ENCODE measurements at regions not wholly inside any gene's neighbourhood (a gene's known extent, or its start where the extent isn't known, plus 50 kb on each side); places are given as distances from the start of the nearest gene placed in this dataset.

DNA sequence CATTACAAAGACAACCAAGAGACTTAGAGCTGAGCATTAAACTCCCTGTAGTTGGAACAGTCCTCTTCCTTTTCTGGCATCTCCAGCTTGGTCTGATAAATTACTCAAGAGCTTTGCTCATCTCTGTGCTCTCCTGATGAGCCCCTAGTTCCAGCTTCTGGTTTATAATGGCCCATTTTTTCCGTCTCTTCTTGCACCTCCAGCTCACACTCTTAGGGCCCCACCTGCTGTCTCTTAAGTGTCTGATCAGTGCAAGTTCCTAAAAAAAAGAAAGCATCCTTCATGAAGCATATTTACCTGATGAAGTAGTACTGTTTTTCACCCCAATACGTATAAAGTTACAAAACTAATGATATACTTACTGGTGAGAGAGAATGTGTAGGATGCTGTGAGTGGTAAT, 822.9 kb downstream of the RNF144A start:
- Histone ChIP-seq H3K4me1 (ENCODE audit: control insufficient read depth in 2 of 2, insufficient read depth in 1 of 2, low read depth in 1 of 2, low read length in 2 of 2) (no peaks in the 10 kb centered on the region), H3K14ac (ENCODE audit: low read length) (no peak overlapping the region), H2BK15ac (ENCODE audit: low read length) (no peak overlapping the region), H3K79me1 (ENCODE audit: low read depth, low read length) (no peaks in the 10 kb centered on the region), H3K36me3 (replicated peaks in 1 of 2; ENCODE audit: control insufficient read depth in 2 of 2, insufficient read depth in 2 of 2, low read length in 2 of 2) (no peaks in the 10 kb centered on the region), H4K91ac (ENCODE audit: low read depth, low read length, poor library complexity) (no peak overlapping the region), H2BK120ac (ENCODE audit: low read depth, low read length) (no peak overlapping the region), H3K27me3 (ENCODE audit: control insufficient read depth in 3 of 3, insufficient read depth in 3 of 3, low read depth in 1 of 3, low read length in 3 of 3) (no peaks in the 10 kb centered on the region), H3K27ac (replicated peaks; ENCODE audit: low read length) (no peak overlapping the region), H3K9ac (ENCODE audit: low read depth, low read length, poor library complexity) (no peak overlapping the region), H2BK12ac (ENCODE audit: low read length) (no peak overlapping the region), H2BK5ac (ENCODE audit: low read length) (no peak overlapping the region), H3K4ac (ENCODE audit: low read length) (no peak overlapping the region), H3K4me2 (ENCODE audit: insufficient read depth, low read length, poor library complexity, severe bottlenecking) (no peak overlapping the region), H3K4me3 (ENCODE audit: low read length in 2 of 2) (no peak overlapping the region), H4K8ac (ENCODE audit: low read depth, low read length) (no peak overlapping the region), H2AK5ac (ENCODE audit: low read depth, low read length) (no peak overlapping the region), H3K9me3 (replicated peaks in 1 of 2; ENCODE audit: control insufficient read depth in 2 of 2, insufficient read depth in 1 of 2, low read depth in 1 of 2, low read length in 2 of 2) (peaks cover 0 to 5% of the 10 kb centered on the region in 2 donors), H2AFZ (ENCODE audit: low read length) (no peak overlapping the region), H3K23ac (ENCODE audit: low read depth, low read length, poor library complexity) (no peak overlapping the region), H3K18ac (ENCODE audit: low read length) (no peak overlapping the region)
- no CpG with 5 or more reads among the region's 2 CpGs for WGBS, 2 donors (ENCODE audit: extremely low coverage in 2 of 2, insufficient read length in 2 of 2, insufficient replicate concordance in 1 of 2)
- DNase-seq (ENCODE audit: low spot score) = no peak

GRCh38 chr2:7742301-7742700, 825.1 kb downstream of the RNF144A start:
- no peak overlapping the region for H3K9ac ChIP-seq (ENCODE audit: low read depth, low read length, poor library complexity)

DNA sequence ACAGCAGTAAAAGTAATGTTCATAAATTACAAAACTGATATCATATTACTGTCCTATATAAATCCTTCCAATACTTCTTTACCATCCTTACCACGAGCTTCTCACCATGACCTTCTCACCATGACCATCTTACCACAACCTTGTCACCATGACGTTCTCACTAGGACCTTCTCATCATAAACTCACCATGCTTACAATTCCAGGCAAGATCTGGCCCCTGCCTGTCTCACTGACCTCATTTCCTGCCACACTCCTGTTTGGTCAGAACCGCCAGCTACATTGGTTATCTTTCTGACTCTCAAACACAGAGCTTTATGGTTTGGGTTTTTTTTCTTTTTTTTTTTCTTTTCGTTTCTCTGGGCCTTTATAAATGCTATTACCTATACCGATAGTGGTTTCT, 827.6 kb downstream of the RNF144A start:
- H3K79me1 ChIP-seq (ENCODE audit: low read depth, low read length) = no peaks in the 10 kb centered on the region
- H3K18ac ChIP-seq (ENCODE audit: low read length) = no peak overlapping the region
- H2BK15ac ChIP-seq (ENCODE audit: low read length) = no peak overlapping the region
- peaks cover 0 to 5% of the 10 kb centered on the region in 2 donors for H3K9me3 ChIP-seq (replicated peaks in 1 of 2; ENCODE audit: control insufficient read depth in 2 of 2, insufficient read depth in 1 of 2, low read depth in 1 of 2, low read length in 2 of 2)
- no peak for DNase-seq (ENCODE audit: low spot score)
- no peaks in the 10 kb centered on the region for H3K27me3 ChIP-seq (ENCODE audit: control insufficient read depth in 3 of 3, insufficient read depth in 3 of 3, low read depth in 1 of 3, low read length in 3 of 3)
- no peak overlapping the region for H4K8ac ChIP-seq (ENCODE audit: low read depth, low read length)
- H2AFZ ChIP-seq (ENCODE audit: low read length) = no peak overlapping the region
- no peak overlapping the region for H2BK5ac ChIP-seq (ENCODE audit: low read length)
- no peak overlapping the region for H3K4me3 ChIP-seq (ENCODE audit: low read length in 2 of 2)
- no peak overlapping the region for H4K91ac ChIP-seq (ENCODE audit: low read depth, low read length, poor library complexity)
- WGBS, 2 donors (ENCODE audit: extremely low coverage in 2 of 2, insufficient read length in 2 of 2, insufficient replicate concordance in 1 of 2) = no CpG with 5 or more reads among the region's 5 CpGs
- no peak overlapping the region for H2BK12ac ChIP-seq (ENCODE audit: low read length)
- H3K9ac ChIP-seq (ENCODE audit: low read depth, low read length, poor library complexity) = no peak overlapping the region
- H3K14ac ChIP-seq (ENCODE audit: low read length) = no peak overlapping the region
- no peak overlapping the region for H2AK5ac ChIP-seq (ENCODE audit: low read depth, low read length)
- no peak overlapping the region for H3K27ac ChIP-seq (replicated peaks; ENCODE audit: low read length)
- no peak overlapping the region for H2BK120ac ChIP-seq (ENCODE audit: low read depth, low read length)
- H3K36me3 ChIP-seq (replicated peaks in 1 of 2; ENCODE audit: control insufficient read depth in 2 of 2, insufficient read depth in 2 of 2, low read length in 2 of 2) = no peaks in the 10 kb centered on the region
- H3K4me2 ChIP-seq (ENCODE audit: insufficient read depth, low read length, poor library complexity, severe bottlenecking) = no peak overlapping the region
- H3K4me1 ChIP-seq (ENCODE audit: control insufficient read depth in 2 of 2, insufficient read depth in 1 of 2, low read depth in 1 of 2, low read length in 2 of 2) = no peaks in the 10 kb centered on the region
- H3K4ac ChIP-seq (ENCODE audit: low read length) = no peak overlapping the region
- H3K23ac ChIP-seq (ENCODE audit: low read depth, low read length, poor library complexity) = no peak overlapping the region

More at GRCh38 chr2:7742301-7742700, 825.1 kb downstream of the RNF144A start:
- no peak overlapping the region for H4K8ac ChIP-seq (ENCODE audit: low read depth, low read length)
- peaks cover 0 to 5% of the 10 kb centered on the region in 2 donors for H3K9me3 ChIP-seq (replicated peaks in 1 of 2; ENCODE audit: control insufficient read depth in 2 of 2, insufficient read depth in 1 of 2, low read depth in 1 of 2, low read length in 2 of 2)
- H3K4ac ChIP-seq (ENCODE audit: low read length) = no peak overlapping the region
- H4K91ac ChIP-seq (ENCODE audit: low read depth, low read length, poor library complexity) = no peak overlapping the region
- H3K4me1 ChIP-seq (ENCODE audit: control insufficient read depth in 2 of 2, insufficient read depth in 1 of 2, low read depth in 1 of 2, low read length in 2 of 2) = no peaks in the 10 kb centered on the region
- no peak for DNase-seq (ENCODE audit: low spot score)
- no peak overlapping the region for H3K4me3 ChIP-seq (ENCODE audit: low read length in 2 of 2)
- H3K18ac ChIP-seq (ENCODE audit: low read length) = no peak overlapping the region
- no peak overlapping the region for H3K4me2 ChIP-seq (ENCODE audit: insufficient read depth, low read length, poor library complexity, severe bottlenecking)
- H3K14ac ChIP-seq (ENCODE audit: low read length) = no peak overlapping the region
- H2AFZ ChIP-seq (ENCODE audit: low read length) = no peak overlapping the region
- no peaks in the 10 kb centered on the region for H3K36me3 ChIP-seq (replicated peaks in 1 of 2; ENCODE audit: control insufficient read depth in 2 of 2, insufficient read depth in 2 of 2, low read length in 2 of 2)
- no peak overlapping the region for H2BK120ac ChIP-seq (ENCODE audit: low read depth, low read length)
- H2BK12ac ChIP-seq (ENCODE audit: low read length) = no peak overlapping the region
- no peak overlapping the region for H2BK5ac ChIP-seq (ENCODE audit: low read length)
- H3K23ac ChIP-seq (ENCODE audit: low read depth, low read length, poor library complexity) = no peak overlapping the region
- no peaks in the 10 kb centered on the region for H3K27me3 ChIP-seq (ENCODE audit: control insufficient read depth in 3 of 3, insufficient read depth in 3 of 3, low read depth in 1 of 3, low read length in 3 of 3)
- no peak overlapping the region for H3K27ac ChIP-seq (replicated peaks; ENCODE audit: low read length)
- no peak overlapping the region for H2AK5ac ChIP-seq (ENCODE audit: low read depth, low read length)
- H2BK15ac ChIP-seq (ENCODE audit: low read length) = no peak overlapping the region
- H3K79me1 ChIP-seq (ENCODE audit: low read depth, low read length) = no peaks in the 10 kb centered on the region
- WGBS, 2 donors (ENCODE audit: extremely low coverage in 2 of 2, insufficient read length in 2 of 2, insufficient replicate concordance in 1 of 2) = no CpG with 5 or more reads among the region's 3 CpGs

GRCh38 chr2:7745369-7745768, 828.2 kb downstream of the RNF144A start:
- Histone ChIP-seq H3K18ac (ENCODE audit: low read length) (no peak overlapping the region), H2AK5ac (ENCODE audit: low read depth, low read length) (no peak overlapping the region), H3K27me3 (ENCODE audit: control insufficient read depth in 3 of 3, insufficient read depth in 3 of 3, low read depth in 1 of 3, low read length in 3 of 3) (no peaks in the 10 kb centered on the region), H3K9ac (ENCODE audit: low read depth, low read length, poor library complexity) (no peak overlapping the region), H4K91ac (ENCODE audit: low read depth, low read length, poor library complexity) (no peak overlapping the region), H3K27ac (replicated peaks; ENCODE audit: low read length) (no peak overlapping the region), H2BK5ac (ENCODE audit: low read length) (no peak overlapping the region), H2BK120ac (ENCODE audit: low read depth, low read length) (no peak overlapping the region), H4K8ac (ENCODE audit: low read depth, low read length) (no peak overlapping the region), H3K79me1 (ENCODE audit: low read depth, low read length) (no peaks in the 10 kb centered on the region), H3K4me3 (ENCODE audit: low read length in 2 of 2) (no peak overlapping the region), H3K23ac (ENCODE audit: low read depth, low read length, poor library complexity) (no peak overlapping the region), H2AFZ (ENCODE audit: low read length) (no peak overlapping the region), H3K4me1 (ENCODE audit: control insufficient read depth in 2 of 2, insufficient read depth in 1 of 2, low read depth in 1 of 2, low read length in 2 of 2) (no peaks in the 10 kb centered on the region), H2BK12ac (ENCODE audit: low read length) (no peak overlapping the region), H3K9me3 (replicated peaks in 1 of 2; ENCODE audit: control insufficient read depth in 2 of 2, insufficient read depth in 1 of 2, low read depth in 1 of 2, low read length in 2 of 2) (peaks cover 0 to 5% of the 10 kb centered on the region in 2 donors), H3K14ac (ENCODE audit: low read length) (no peak overlapping the region), H3K4ac (ENCODE audit: low read length) (no peak overlapping the region), H3K36me3 (replicated peaks in 1 of 2; ENCODE audit: control insufficient read depth in 2 of 2, insufficient read depth in 2 of 2, low read length in 2 of 2) (no peaks in the 10 kb centered on the region), H3K4me2 (ENCODE audit: insufficient read depth, low read length, poor library complexity, severe bottlenecking) (no peak overlapping the region), H2BK15ac (ENCODE audit: low read length) (no peak overlapping the region)
- WGBS, 2 donors (ENCODE audit: extremely low coverage in 2 of 2, insufficient read length in 2 of 2, insufficient replicate concordance in 1 of 2) = no CpG with 5 or more reads among the region's 2 CpGs
- DNase-seq (ENCODE audit: low spot score) = no peak

Data from neuronal stem cell (in vitro differentiated cells).